IMR-90 (cell line): ENCODE measurements at regions not wholly inside any gene's neighbourhood (a gene's known extent, or its start where the extent isn't known, plus 50 kb on each side); places are given as distances from the start of the nearest gene placed in this dataset.

Source experiments
- ATAC-seq: fragments of 200-7000 bp; cut with Tn5 transposase; 2 replicates; pipeline ENCODE4 v1.9.1; 2020; ENCODE audit warnings: low read depth, mild to moderate bottlenecking, moderate library complexity
- BruUV-seq: library from RNA; stranded (reverse); fragments of 400-500 nt; replicated peaks from 2 replicates; lab custom pipeline; 2021; lab: Mats Ljungman, UMichigan
- CTCF ChIA-PET: fragments of 300-600 bp; formaldehyde crosslinking; extraction: SDS; loops from one replicate; lab custom pipeline; 2021; ENCODE audit warnings: antibody characterized with exemption; lab: Yijun Ruan, JAX
- POLR2A ChIA-PET: fragments of 300-600 bp; sonication (Branson Sonifier 250); formaldehyde crosslinking; loops from one replicate; lab custom pipeline; 2022; ENCODE audit warnings: antibody characterized with exemption; ENCODE audit not compliant: unreplicated experiment; lab: Charles Lee
- DNase-seq: peaks from one replicate; pipeline ENCODE4 v3.0.0; 2013
- H2AFZ ChIP-seq: replicated peaks from 2 replicates; pipeline ENCODE3; 2013; ENCODE audit warnings: low read length, mild to moderate bottlenecking; ENCODE audit not compliant: poor library complexity
- H2AK5ac ChIP-seq: 2 replicates; pipeline ENCODE4 v1.6.1; 2013; ENCODE audit warnings: low read depth, low read length, inconsistent platforms
- H2AK9ac ChIP-seq: replicated peaks from 2 replicates; pipeline ENCODE3; 2013; ENCODE audit warnings: mild to moderate bottlenecking, low read depth, low read length, moderate library complexity; ENCODE audit not compliant: poor library complexity
- H2BK120ac ChIP-seq: 2 replicates; pipeline ENCODE4 v1.6.1; 2013; ENCODE audit warnings: low read depth, low read length, inconsistent platforms
- H2BK15ac ChIP-seq: 3 replicates; pipeline ENCODE4 v1.6.1; 2013; ENCODE audit warnings: low read depth, low read length, inconsistent platforms
- H2BK20ac ChIP-seq: 2 replicates; pipeline ENCODE4 v1.6.1; 2013; ENCODE audit warnings: low read depth, mild to moderate bottlenecking, inconsistent platforms, low read length, moderate library complexity
- H2BK5ac ChIP-seq: 2 replicates; pipeline ENCODE4 v1.6.1; 2013; ENCODE audit warnings: mild to moderate bottlenecking, low read depth, low read length, inconsistent platforms; ENCODE audit not compliant: poor library complexity, severe bottlenecking
- H3K14ac ChIP-seq: replicated peaks from 2 replicates; pipeline ENCODE4 v1.6.1; 2013; ENCODE audit warnings: low read depth, low read length, inconsistent platforms
- H3K18ac ChIP-seq: 2 replicates; pipeline ENCODE4 v1.6.1; 2013; ENCODE audit warnings: low read depth, low read length, control low read depth
- H3K23ac ChIP-seq: 2 replicates; pipeline ENCODE4 v1.6.1; 2013; ENCODE audit warnings: low read depth, low read length, inconsistent platforms
- H3K27ac ChIP-seq: 2 replicates; pipeline ENCODE4 v1.5.1; 2013; ENCODE audit warnings: mild to moderate bottlenecking, control low read depth, low read length; ENCODE audit not compliant: insufficient read depth
- H3K27me3 ChIP-seq: 2 replicates; pipeline ENCODE4 v1.6.1; 2013; ENCODE audit warnings: low read length; ENCODE audit not compliant: control insufficient read depth, insufficient read depth
- H3K36me3 ChIP-seq: 2 replicates; pipeline ENCODE4 v1.6.1; 2013; ENCODE audit warnings: low read length, mixed read lengths; ENCODE audit not compliant: control insufficient read depth, insufficient read depth
- H3K4ac ChIP-seq: 2 replicates; pipeline ENCODE4 v1.6.1; 2013; ENCODE audit warnings: low read depth, low read length, inconsistent platforms
- H3K4me1 ChIP-seq: 2 replicates; pipeline ENCODE4 v1.6.1; 2013; ENCODE audit warnings: low read length, mixed read lengths; ENCODE audit not compliant: control insufficient read depth, insufficient read depth
- H3K4me2 ChIP-seq: 2 replicates; pipeline ENCODE4 v1.6.1; 2013; ENCODE audit warnings: low read depth, mild to moderate bottlenecking, control low read depth, low read length, moderate library complexity
- H3K4me3 ChIP-seq: 2 replicates; pipeline ENCODE4 v1.5.1; 2013; ENCODE audit warnings: low read depth, mild to moderate bottlenecking, control low read depth, low read length, moderate library complexity; ENCODE audit not compliant: insufficient read depth
- H3K56ac ChIP-seq: 2 replicates; pipeline ENCODE4 v1.6.1; 2013; ENCODE audit warnings: low read length, inconsistent platforms; ENCODE audit not compliant: insufficient read depth; ENCODE audit errors: extremely low read depth
- H3K79me1 ChIP-seq, 2 experiments: 2 replicates each; pipeline ENCODE4 v1.6.1; 2013; ENCODE audit warnings: low read length in 2 of 2, inconsistent platforms in 1 of 2, low read depth in 1 of 2
- H3K9ac ChIP-seq: 2 replicates; pipeline ENCODE4 v1.6.1; 2013; ENCODE audit warnings: low read depth, low read length, control low read depth
- H3K9me1 ChIP-seq: 2 replicates; pipeline ENCODE4 v1.6.1; 2013; ENCODE audit warnings: low read length, inconsistent platforms; ENCODE audit not compliant: insufficient read depth
- H3K9me3 ChIP-seq: 2 replicates; pipeline ENCODE4 v1.6.1; 2013; ENCODE audit warnings: low read length; ENCODE audit not compliant: control insufficient read depth, insufficient read depth
- H4K20me1 ChIP-seq: 2 replicates; pipeline ENCODE4 v1.6.1; 2013; ENCODE audit warnings: low read length, inconsistent platforms; ENCODE audit not compliant: insufficient read depth
- H4K5ac ChIP-seq: 2 replicates; pipeline ENCODE4 v1.6.1; 2013; ENCODE audit warnings: mild to moderate bottlenecking, low read depth, low read length, control low read depth
- H4K8ac ChIP-seq, 2 experiments: 2 replicates each; pipeline ENCODE4 v1.6.1; 2013; ENCODE audit warnings: low read depth in 2 of 2, low read length in 2 of 2, control low read depth in 1 of 2, inconsistent platforms in 1 of 2
- H4K91ac ChIP-seq: 2 replicates; pipeline ENCODE4 v1.6.1; 2013; ENCODE audit warnings: low read depth, low read length, inconsistent platforms; ENCODE audit not compliant: insufficient read depth
- BHLHE40 ChIP-seq: fragments of 150-350 bp; IDR thresholded peaks from 2 replicates; pipeline ENCODE4 v1.6.1; 2016; ENCODE audit warnings: mild to moderate bottlenecking, low read depth, low read length
- FOS ChIP-seq: fragments of 150-350 bp; IDR thresholded peaks from 2 replicates; pipeline ENCODE4 v1.6.1; 2016; ENCODE audit warnings: low read depth, low read length
- MAZ ChIP-seq: IDR thresholded peaks from 2 replicates; pipeline ENCODE4 v1.6.1; 2012; ENCODE audit warnings: low read depth, mild to moderate bottlenecking, low read length, improper control_type of control experiment, moderate library complexity, borderline replicate concordance
- POLR2A ChIP-seq: IDR thresholded peaks from 2 replicates; pipeline ENCODE4 v1.6.1; 2012; ENCODE audit warnings: mild to moderate bottlenecking, low read depth, low read length
- RFX5 ChIP-seq: IDR thresholded peaks from 2 replicates; pipeline ENCODE4 v1.8.0; 2012; ENCODE audit warnings: low read depth, mild to moderate bottlenecking, low read length, moderate library complexity
- SMC3 ChIP-seq: fragments of 150-350 bp; IDR thresholded peaks from 2 replicates; pipeline ENCODE4 v1.6.1; 2016; ENCODE audit warnings: low read depth, mild to moderate bottlenecking, antibody characterized with exemption, low read length, moderate library complexity
- WGBS, 2 experiments: methylation state at CpG; one replicate each; pipeline versions ENCODE4 v1.1.5 to v1.1.7; 2013; ENCODE audit warnings: missing lambda C conversion rate in 2 of 2; ENCODE audit not compliant: insufficient read length in 1 of 2; ENCODE audit errors: extremely low coverage in 2 of 2; 5-methylcytosine and 5-hydroxymethylcytosine counted together
- dilution Hi-C: fragments of 300-500 bp; cut with HindIII; formaldehyde crosslinking; loops from one replicate; pipeline ENCODE4 v1.14.3; 2018; ENCODE audit warnings: low sequenced_read_pairs; ENCODE audit not compliant: unreplicated experiment
- in situ Hi-C: fragments of 300-500 bp; cut with MboI; formaldehyde crosslinking; loops from 3 replicates; pipeline ENCODE4 v1.14.3; 2019; ENCODE audit warnings: low sequenced_read_pairs, inconsistent platforms, mixed read lengths
- intact Hi-C: fragments of 100-400 bp; cut with micrococcal nuclease; formaldehyde crosslinking; loops from 2 replicates; pipeline ENCODE4 v1.10.0; 2022

GRCh38 chr3:96017556-96017955 is 796.8 kb upstream of the EPHA6 start:
- no TSS peak for BruUV-seq
- Histone ChIP-seq H3K4me1 (no peaks in the 10 kb centered on the region), H3K79me1 (no peaks in the 10 kb centered on the region), H3K36me3 (no peaks in the 10 kb centered on the region), H2AK9ac (no peak overlapping the region), H2BK15ac (no peak overlapping the region), H2BK5ac (no peak overlapping the region), H3K4ac (no peak overlapping the region), H3K18ac (no peak overlapping the region), H3K56ac (no peak overlapping the region), H4K5ac (no peak overlapping the region), H3K9me1 (no peaks in the 10 kb centered on the region), H3K14ac (no peak overlapping the region), H3K23ac (no peak overlapping the region), H4K20me1 (no peaks in the 10 kb centered on the region), H4K91ac (no peak overlapping the region), H3K4me2 (no peak overlapping the region), H4K8ac (no peak overlapping the region), H3K4me3 (no peak overlapping the region), H2BK120ac (no peak overlapping the region), H2AK5ac (no peak overlapping the region), H3K9me3 (no peaks in the 10 kb centered on the region), H3K27ac (no peak overlapping the region), H3K27me3 (no peaks in the 10 kb centered on the region), H2AFZ (no peak overlapping the region), H3K9ac (no peak overlapping the region), H2BK20ac (no peak overlapping the region)
- TF ChIP-seq MAZ: no peak
- no peak for TF ChIP-seq FOS
- no peak for TF ChIP-seq POLR2A
- TF ChIP-seq BHLHE40: no peak
- TF ChIP-seq RFX5: no peak
- no peak for TF ChIP-seq SMC3
- ChIA-PET CTCF (no interaction called here), POLR2A (no interaction called here)
- dilution Hi-C loops (no loop called here), in situ Hi-C loops (no loop called here), intact Hi-C loops (no loop called here)
- no peak for ATAC-seq
- no peak for DNase-seq
- WGBS, 2 experiments: 17% methylated on average over 1 of the region's 3 CpGs; no CpG with 5 or more reads in 1 of the 2 experiments
